ENCODE measurements at regions not wholly inside any gene's neighbourhood (a gene's known extent, or its start where the extent isn't known, plus 50 kb on each side); places are given as distances from the start of the nearest gene placed in this dataset.

GRCh38 chr1:87278825-87279535 lies 49.7 kb upstream of the LMO4 start:
- no peak for TF ChIP-seq EZH2 (IDR thresholded peaks at IDR 0.05; ENCODE audit: low read depth, unreplicated experiment)
- no peak for TF ChIP-seq ZNF114 (CRISPR knock-in tag; IDR thresholded peaks at IDR 0.05)

All from GM23338 (cell line).